Hematopoietic multipotent progenitor cell (in vitro differentiated cells): ENCODE measurements at regions not wholly inside any gene's neighbourhood (a gene's known extent, or its start where the extent isn't known, plus 50 kb on each side); places are given as distances from the start of the nearest gene placed in this dataset.
A peak's percentile ranks its signal among the peaks of the same experiment; 100 is the strongest.
"Not testable (repeated sequence)": the region's sequence is repeated elsewhere in the genome, so short reads cannot be mapped to it uniquely, and the experiment has no call there.

ENCODE experiments used
- DNase-seq, 3 donors: peaks; one replicate each; pipeline ENCODE4 v3.0.0-alpha.2; 2011 to 2015; ENCODE audit warnings: low read depth in 2 of 3, low spot score in 2 of 3

GRCh38 chr2:146785101-146785500, 1059.7 kb upstream of the ACVR2A start:
- no peak for DNase-seq

- DNase-seq, result no peak
Measured at GRCh38 chr2:146784602-146785001, 1060.2 kb upstream of the ACVR2A start.

GRCh38 chr2:146777181-146777580, 1067.6 kb upstream of the ACVR2A start:
- DNase-seq, result no peak

- no peak for DNase-seq
Measured at GRCh38 chr2:146776596-146776995, 1068.2 kb upstream of the ACVR2A start.

- DNase-seq, result no peak
Measured at GRCh38 chr2:146771531-146771930, 1073.3 kb upstream of the ACVR2A start.

GRCh38 chr2:146764301-146764700, 1080.5 kb upstream of the ACVR2A start:
- no peak for DNase-seq

- DNase-seq, result no peak
Measured at GRCh38 chr2:146762786-146763185, 1082.0 kb upstream of the ACVR2A start.

- no peak for DNase-seq
Measured at GRCh38 chr2:146754606-146755005, 1090.2 kb upstream of the ACVR2A start.

GRCh38 chr2:146748046-146748445, 1096.8 kb upstream of the ACVR2A start:
- DNase-seq, result no peak

- DNase-seq, result no peak
Measured at GRCh38 chr2:146741260-146741659, 1103.6 kb upstream of the ACVR2A start.

GRCh38 chr2:146734821-146735190, 1110.0 kb upstream of the ACVR2A start:
- no peak for DNase-seq

GRCh38 chr2:146734042-146734820, 1110.6 kb upstream of the ACVR2A start:
- peak in 2 of 3 donors; percentile 35 to 73 for DNase-seq

GRCh38 chr2:146730882-146731281, 1113.9 kb upstream of the ACVR2A start:
- no peak for DNase-seq

GRCh38 chr2:146721486-146721885, 1123.3 kb upstream of the ACVR2A start:
- no peak for DNase-seq

GRCh38 chr2:146720170-146720569, 1124.7 kb upstream of the ACVR2A start:
- DNase-seq, result no peak

GRCh38 chr2:146716591-146716990, 1128.2 kb upstream of the ACVR2A start:
- DNase-seq, result no peak

- DNase-seq, result no peak
Measured at GRCh38 chr2:146709004-146709403, 1135.8 kb upstream of the ACVR2A start.

GRCh38 chr2:146701183-146701582, 1143.6 kb upstream of the ACVR2A start:
- no peak for DNase-seq

GRCh38 chr2:146697307-146697706, 1147.5 kb upstream of the ACVR2A start:
- DNase-seq, result no peak

GRCh38 chr2:146696787-146697186, 1148.0 kb upstream of the ACVR2A start:
- not testable (repeated sequence) for DNase-seq

- no peak for DNase-seq
Measured at GRCh38 chr2:146681991-146682390, 1162.8 kb upstream of the ACVR2A start.

- DNase-seq, result no peak
Measured at GRCh38 chr2:146678516-146678915, 1166.3 kb upstream of the ACVR2A start.

GRCh38 chr2:146677280-146677679, 1167.5 kb upstream of the ACVR2A start:
- DNase-seq, result no peak
